A673 (cell line): ENCODE measurements at regions not wholly inside any gene's neighbourhood (a gene's known extent, or its start where the extent isn't known, plus 50 kb on each side); places are given as distances from the start of the nearest gene placed in this dataset.

Source experiments
- BruUV-seq: library from RNA; stranded (reverse); fragments of 400-500 nt; replicated peaks from 2 replicates; lab custom pipeline; 2021; lab: Mats Ljungman, UMichigan
- CTCF ChIA-PET: fragments of 300-600 bp; sonication (Branson Sonifier 250); formaldehyde crosslinking; loops from one replicate; lab custom pipeline; 2022; ENCODE audit warnings: antibody characterized with exemption; lab: Charles Lee
- POLR2A ChIA-PET: fragments of 300-600 bp; sonication (Branson Sonifier 250); formaldehyde crosslinking; loops from one replicate; lab custom pipeline; 2022; ENCODE audit warnings: antibody characterized with exemption; ENCODE audit not compliant: low non-redundant PET; lab: Charles Lee
- DNase-seq: peaks from one replicate; pipeline ENCODE4 v3.0.0-alpha.2; 2015; ENCODE audit warnings: low spot score
- H3K27ac ChIP-seq: fragments of 200-600 bp; sonication (generic); 2 replicates; pipeline ENCODE4 v1.5.1; 2016; ENCODE audit warnings: mixed run types, low read depth, mild to moderate bottlenecking, mixed read lengths, antibody characterized with exemption, low read length; ENCODE audit not compliant: poor library complexity, severe bottlenecking
- H3K27me3 ChIP-seq: fragments of 200-600 bp; sonication (generic); replicated peaks from 2 replicates; pipeline ENCODE4 v1.6.1; 2017; ENCODE audit warnings: mixed run types, low read depth, mild to moderate bottlenecking, mixed read lengths, antibody characterized with exemption, low read length; ENCODE audit not compliant: insufficient read depth, poor library complexity
- H3K36me3 ChIP-seq: fragments of 200-600 bp; sonication (generic); 2 replicates; pipeline ENCODE4 v1.6.1; 2016; ENCODE audit warnings: mixed run types, mild to moderate bottlenecking, mixed read lengths, antibody characterized with exemption, low read length; ENCODE audit not compliant: insufficient read depth, poor library complexity, severe bottlenecking
- H3K4me1 ChIP-seq: fragments of 200-600 bp; sonication (generic); 2 replicates; pipeline ENCODE4 v1.6.1; 2017; ENCODE audit warnings: mixed run types, mild to moderate bottlenecking, mixed read lengths, antibody characterized with exemption, low read length; ENCODE audit not compliant: insufficient read depth, poor library complexity, severe bottlenecking
- H3K4me3 ChIP-seq: fragments of 200-600 bp; sonication (generic); 2 replicates; pipeline ENCODE4 v1.5.1; 2016; ENCODE audit warnings: low read depth, mixed run types, mild to moderate bottlenecking, mixed read lengths, low read length; ENCODE audit not compliant: poor library complexity, severe bottlenecking
- H3K9me3 ChIP-seq: fragments of 200-600 bp; sonication (generic); 2 replicates; pipeline ENCODE4 v1.6.1; 2016; ENCODE audit warnings: mixed run types, low read depth, mild to moderate bottlenecking, mixed read lengths, antibody characterized with exemption, low read length; ENCODE audit not compliant: poor library complexity, severe bottlenecking
- EZH2 ChIP-seq: fragments of 200-600 bp; sonication (generic); IDR thresholded peaks from 2 replicates; pipeline ENCODE4 v1.6.1; 2017; ENCODE audit warnings: borderline replicate concordance, low read depth, mild to moderate bottlenecking, mixed read lengths, antibody characterized with exemption, low read length; ENCODE audit not compliant: poor library complexity, severe bottlenecking
- intact Hi-C: fragments of 100-400 bp; cut with micrococcal nuclease; formaldehyde crosslinking; loops from one replicate; pipeline ENCODE4 v1.10.0; 2022; ENCODE audit not compliant: unreplicated experiment
- TF ChIP-seq, protein P1 (sequence below): fragments of 300-800, 200-600 bp; sonication (generic); conservative IDR thresholded peaks from 2 replicates; pipeline ENCODE4 v1.5.1; 2017; ENCODE audit warnings: low read depth, mild to moderate bottlenecking, antibody characterized with exemption, low read length, moderate library complexity, mixed read lengths

DNA sequence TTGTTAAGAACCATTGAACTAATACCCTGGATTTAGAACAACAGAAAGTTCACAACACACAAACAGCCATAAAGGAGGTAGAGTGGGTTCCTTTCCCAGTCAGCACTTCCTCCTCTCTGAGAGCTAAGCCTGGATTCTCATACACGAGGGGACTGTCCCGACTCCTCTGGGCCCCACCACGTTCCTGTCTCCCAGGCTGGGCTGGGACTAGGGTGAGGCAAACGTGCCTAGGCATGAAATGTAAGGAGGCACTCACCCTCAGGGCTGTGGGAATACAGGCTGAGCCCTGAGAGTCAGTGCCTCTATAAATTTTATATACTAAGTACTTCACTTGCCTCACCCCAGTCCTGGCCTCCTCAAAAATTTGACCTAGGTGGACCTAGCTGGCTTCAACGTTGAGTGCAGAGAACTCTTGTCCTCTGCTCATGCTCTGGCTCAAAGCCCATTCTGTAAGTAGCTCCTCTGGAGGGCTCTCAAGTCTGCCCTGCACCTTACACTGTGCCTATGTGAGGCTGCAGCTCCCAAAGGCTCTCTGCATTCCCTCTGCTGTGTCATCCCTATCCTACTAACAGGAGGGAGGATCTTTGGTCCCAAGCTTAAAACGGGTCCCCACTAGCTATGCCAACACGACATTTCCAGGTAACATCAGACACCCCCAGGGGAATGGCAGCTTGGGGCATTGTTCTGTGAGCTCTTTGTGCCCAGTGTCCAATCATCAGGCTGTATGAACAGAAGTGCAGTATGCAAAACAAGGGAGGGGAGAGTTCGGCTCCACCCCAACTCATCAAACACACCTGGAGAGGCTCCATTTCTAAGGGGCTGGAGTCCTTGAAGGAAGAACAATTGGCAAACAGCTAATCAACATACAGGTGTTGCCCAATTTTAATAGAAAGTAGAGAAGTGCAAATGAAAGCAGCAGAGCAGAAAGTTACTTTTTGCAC lies 233.2 kb downstream of the RPLP1 start:
- POLR2A ChIA-PET = no interaction called here

DNA sequence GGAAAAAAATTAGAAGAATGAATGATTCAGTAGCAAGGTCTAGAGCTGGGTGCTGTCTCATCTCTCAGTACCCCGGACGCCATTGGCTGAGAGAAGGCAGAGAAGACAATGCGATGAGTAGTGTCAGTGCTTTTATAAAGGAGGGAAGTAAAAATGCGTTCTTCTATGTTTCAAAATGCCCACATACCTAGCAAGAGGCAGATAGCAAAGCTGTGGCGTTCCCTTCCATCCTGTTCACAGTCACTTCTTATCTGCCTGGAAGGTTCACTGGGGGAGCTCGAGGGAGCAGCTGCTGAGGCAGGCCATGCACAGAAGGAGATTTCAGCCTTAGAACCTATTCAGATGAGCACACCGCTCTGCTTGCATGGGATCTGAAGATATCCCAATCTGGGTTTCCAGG lies 234.0 kb downstream of the RPLP1 start:
- no peaks in the 10 kb centered on the region for H3K36me3 ChIP-seq
- TF ChIP-seq EZH2 = no peak
- TF ChIP-seq, protein P1, sequence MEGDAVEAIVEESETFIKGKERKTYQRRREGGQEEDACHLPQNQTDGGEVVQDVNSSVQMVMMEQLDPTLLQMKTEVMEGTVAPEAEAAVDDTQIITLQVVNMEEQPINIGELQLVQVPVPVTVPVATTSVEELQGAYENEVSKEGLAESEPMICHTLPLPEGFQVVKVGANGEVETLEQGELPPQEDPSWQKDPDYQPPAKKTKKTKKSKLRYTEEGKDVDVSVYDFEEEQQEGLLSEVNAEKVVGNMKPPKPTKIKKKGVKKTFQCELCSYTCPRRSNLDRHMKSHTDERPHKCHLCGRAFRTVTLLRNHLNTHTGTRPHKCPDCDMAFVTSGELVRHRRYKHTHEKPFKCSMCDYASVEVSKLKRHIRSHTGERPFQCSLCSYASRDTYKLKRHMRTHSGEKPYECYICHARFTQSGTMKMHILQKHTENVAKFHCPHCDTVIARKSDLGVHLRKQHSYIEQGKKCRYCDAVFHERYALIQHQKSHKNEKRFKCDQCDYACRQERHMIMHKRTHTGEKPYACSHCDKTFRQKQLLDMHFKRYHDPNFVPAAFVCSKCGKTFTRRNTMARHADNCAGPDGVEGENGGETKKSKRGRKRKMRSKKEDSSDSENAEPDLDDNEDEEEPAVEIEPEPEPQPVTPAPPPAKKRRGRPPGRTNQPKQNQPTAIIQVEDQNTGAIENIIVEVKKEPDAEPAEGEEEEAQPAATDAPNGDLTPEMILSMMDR = no peak
- no TSS peak for BruUV-seq

More for the DNA sequence above, 233.2 kb downstream of the RPLP1 start:
- no TSS peak for BruUV-seq
- H3K36me3 ChIP-seq = no peaks in the 10 kb centered on the region
- no peak overlapping the region for H3K27ac ChIP-seq
- H3K9me3 ChIP-seq = peaks cover 20% of the 10 kb centered on the region
- H3K27me3 ChIP-seq = no peaks in the 10 kb centered on the region
- intact Hi-C loops = no loop called here
- DNase-seq = no peak
- no peak for TF ChIP-seq EZH2
- TF ChIP-seq, protein P1 = no peak
- CTCF ChIA-PET = no interaction called here
- no peak overlapping the region for H3K4me3 ChIP-seq
- no peaks in the 10 kb centered on the region for H3K4me1 ChIP-seq

DNA sequence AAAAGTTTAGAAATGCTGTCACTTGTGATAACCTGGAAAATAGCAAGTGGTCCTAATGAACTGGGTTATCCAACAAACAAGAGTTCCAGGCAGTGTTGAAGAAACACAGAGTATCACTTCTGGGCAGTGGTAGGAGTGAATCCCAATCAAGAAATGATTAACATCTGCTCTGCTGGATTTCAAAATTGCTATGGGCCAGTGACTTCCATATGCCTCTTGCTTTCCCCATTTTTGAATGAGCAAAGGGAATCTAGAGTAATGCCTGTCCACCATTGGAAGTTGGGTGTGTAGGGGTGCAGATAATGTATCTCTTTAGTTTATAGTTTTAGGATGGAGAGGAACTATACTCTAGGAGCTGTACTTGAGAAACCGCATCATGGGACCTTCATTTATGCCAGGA lies 236.5 kb downstream of the RPLP1 start:
- Histone ChIP-seq H3K27me3 (no peaks in the 10 kb centered on the region), H3K36me3 (no peaks in the 10 kb centered on the region), H3K4me1 (no peaks in the 10 kb centered on the region), H3K27ac (no peak overlapping the region), H3K4me3 (no peak overlapping the region), H3K9me3 (peaks cover 20% of the 10 kb centered on the region)
- ChIA-PET CTCF (no interaction called here), POLR2A (no interaction called here)
- DNase-seq = no peak
- TF ChIP-seq EZH2 = no peak
- TF ChIP-seq, protein P1 = no peak
- BruUV-seq = no TSS peak
- intact Hi-C loops = no loop called here

More for the DNA sequence above, 234.0 kb downstream of the RPLP1 start:
- Histone ChIP-seq H3K27ac (no peak overlapping the region), H3K4me3 (no peak overlapping the region), H3K4me1 (no peaks in the 10 kb centered on the region), H3K27me3 (no peaks in the 10 kb centered on the region), H3K9me3 (peaks cover 20% of the 10 kb centered on the region)
- no peak for DNase-seq
- ChIA-PET CTCF (no interaction called here), POLR2A (no interaction called here)
- intact Hi-C loops = no loop called here
